MM.1S (cell line): ENCODE measurements at regions not wholly inside any gene's neighbourhood (a gene's known extent, or its start where the extent isn't known, plus 50 kb on each side); places are given as distances from the start of the nearest gene placed in this dataset.
A peak's percentile ranks its signal among the peaks of the same experiment; 100 is the strongest.
"Not testable (repeated sequence)": the region's sequence is repeated elsewhere in the genome, so short reads cannot be mapped to it uniquely, and the experiment has no call there.

Source experiments
- DNase-seq: peaks from one replicate; pipeline ENCODE4 v3.0.0-alpha.2; 2015
- H2AFZ ChIP-seq: fragments of 300-600 bp; sonication (generic); 2 replicates; pipeline ENCODE4 v1.6.0; 2016; ENCODE audit warnings: antibody characterized with exemption, low read length
- H3F3A ChIP-seq: fragments of 300-600 bp; sonication (generic); 2 replicates; pipeline ENCODE4 v1.6.1; 2016; ENCODE audit warnings: mild to moderate bottlenecking, antibody characterized with exemption, low read length, moderate library complexity, mixed read lengths; ENCODE audit not compliant: insufficient read depth
- H3K27ac ChIP-seq: fragments of 300-600 bp; sonication (generic); 2 replicates; pipeline ENCODE4 v1.5.1; 2016; ENCODE audit warnings: mild to moderate bottlenecking, low read length
- H3K27me3 ChIP-seq: fragments of 300-600 bp; sonication (generic); replicated peaks from 2 replicates; pipeline ENCODE4 v1.6.0; 2016; ENCODE audit warnings: low read length; ENCODE audit not compliant: insufficient read depth
- H3K36me3 ChIP-seq: fragments of 300-600 bp; sonication (generic); replicated peaks from 2 replicates; pipeline ENCODE4 v1.6.1; 2016; ENCODE audit warnings: mild to moderate bottlenecking, low read length, mixed read lengths; ENCODE audit not compliant: insufficient read depth
- H3K4me1 ChIP-seq: fragments of 300-600 bp; sonication (generic); 2 replicates; pipeline ENCODE4 v1.6.1; 2016; ENCODE audit warnings: low read length, mixed read lengths
- H3K4me2 ChIP-seq: fragments of 300-600 bp; sonication (generic); 2 replicates; pipeline ENCODE4 v1.6.0; 2016; ENCODE audit warnings: low read depth, low read length
- H3K4me3 ChIP-seq: fragments of 300-600 bp; sonication (generic); 2 replicates; pipeline ENCODE4 v1.5.1; 2016; ENCODE audit warnings: low read length, mixed read lengths
- H3K79me2 ChIP-seq: fragments of 300-600 bp; sonication (generic); 2 replicates; pipeline ENCODE4 v1.6.1; 2016; ENCODE audit warnings: mixed run types, low read length, mixed read lengths
- H3K9ac ChIP-seq: fragments of 300-600 bp; sonication (generic); 2 replicates; pipeline ENCODE4 v1.6.1; 2016; ENCODE audit warnings: low read length, mixed read lengths
- H3K9me2 ChIP-seq: fragments of 300-600 bp; sonication (generic); replicated peaks from 2 replicates; pipeline ENCODE4 v1.6.1; 2016; ENCODE audit warnings: mild to moderate bottlenecking, low read length, mixed read lengths; ENCODE audit not compliant: insufficient read depth
- H3K9me3 ChIP-seq: fragments of 300-600 bp; sonication (generic); replicated peaks from 2 replicates; pipeline ENCODE4 v1.6.1; 2016; ENCODE audit warnings: mild to moderate bottlenecking, low read length, mixed read lengths; ENCODE audit not compliant: insufficient read depth
- H4K20me1 ChIP-seq: fragments of 300-600 bp; sonication (generic); 2 replicates; pipeline ENCODE4 v1.6.1; 2016; ENCODE audit warnings: mild to moderate bottlenecking, low read length, moderate library complexity, mixed read lengths; ENCODE audit not compliant: insufficient read depth
- EZH2 ChIP-seq: fragments of 300-600 bp; sonication (generic); optimal IDR thresholded peaks from 2 replicates; pipeline ENCODE3; 2017; ENCODE audit warnings: low read depth, mild to moderate bottlenecking, antibody characterized with exemption, low read length, mixed read lengths
- EZH2phosphoT487 ChIP-seq: fragments of 300-600 bp; sonication (generic); IDR thresholded peaks from 2 replicates; pipeline ENCODE4 v1.6.1; 2018; ENCODE audit warnings: antibody characterized with exemption, low read length
- TF ChIP-seq, protein P1 (sequence below): fragments of 300-600 bp; sonication (generic); IDR thresholded peaks from 2 replicates; pipeline ENCODE4 v1.5.1; 2016; ENCODE audit warnings: antibody characterized with exemption, low read length, mixed read lengths

DNA sequence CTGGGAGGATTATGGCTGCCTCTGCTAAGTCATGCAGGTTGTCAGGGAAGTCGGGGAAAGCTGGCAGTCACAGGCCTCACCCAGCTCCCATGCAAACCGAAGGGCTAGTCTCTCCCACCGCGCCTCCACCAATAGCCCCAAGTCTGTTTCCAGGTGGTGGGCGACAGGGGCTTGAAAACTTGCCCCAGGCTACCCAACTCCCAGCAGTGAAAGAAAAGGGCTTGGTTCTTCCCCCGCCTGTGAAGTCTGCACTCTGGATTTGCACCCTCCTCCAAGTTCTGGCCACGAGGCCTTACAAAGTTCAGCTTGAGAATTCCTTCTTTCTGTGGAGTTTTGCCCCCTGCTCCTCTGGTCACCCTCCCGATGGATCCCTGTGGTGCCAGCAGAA is 99.9 kb upstream of the CHST15 start:
- no peaks in the 10 kb centered on the region for H3F3A ChIP-seq
- H2AFZ ChIP-seq: no peak overlapping the region
- no peak overlapping the region for H3K27ac ChIP-seq
- no peak for DNase-seq
- no peak overlapping the region for H3K4me3 ChIP-seq
- no peaks in the 10 kb centered on the region for H3K79me2 ChIP-seq
- H3K36me3 ChIP-seq: no peaks in the 10 kb centered on the region
- no peak for TF ChIP-seq EZH2phosphoT487
- no peak for TF ChIP-seq EZH2
- H3K9me3 ChIP-seq: no peaks in the 10 kb centered on the region
- no peaks in the 10 kb centered on the region for H3K27me3 ChIP-seq
- H3K4me1 ChIP-seq: peaks cover 8% of the 10 kb centered on the region
- no peaks in the 10 kb centered on the region for H3K9me2 ChIP-seq
- H4K20me1 ChIP-seq: no peaks in the 10 kb centered on the region
- no peak overlapping the region for H3K9ac ChIP-seq
- H3K4me2 ChIP-seq: no peak overlapping the region

- not testable (repeated sequence) for H3K4me1 ChIP-seq, H3K27ac ChIP-seq, H3K27me3 ChIP-seq, H3K4me2 ChIP-seq, H3K4me3 ChIP-seq, H3K36me3 ChIP-seq, H3F3A ChIP-seq, H3K9ac ChIP-seq, H4K20me1 ChIP-seq, H2AFZ ChIP-seq, H3K9me2 ChIP-seq, H3K9me3 ChIP-seq, H3K79me2 ChIP-seq, DNase-seq
- TF ChIP-seq, protein P1, sequence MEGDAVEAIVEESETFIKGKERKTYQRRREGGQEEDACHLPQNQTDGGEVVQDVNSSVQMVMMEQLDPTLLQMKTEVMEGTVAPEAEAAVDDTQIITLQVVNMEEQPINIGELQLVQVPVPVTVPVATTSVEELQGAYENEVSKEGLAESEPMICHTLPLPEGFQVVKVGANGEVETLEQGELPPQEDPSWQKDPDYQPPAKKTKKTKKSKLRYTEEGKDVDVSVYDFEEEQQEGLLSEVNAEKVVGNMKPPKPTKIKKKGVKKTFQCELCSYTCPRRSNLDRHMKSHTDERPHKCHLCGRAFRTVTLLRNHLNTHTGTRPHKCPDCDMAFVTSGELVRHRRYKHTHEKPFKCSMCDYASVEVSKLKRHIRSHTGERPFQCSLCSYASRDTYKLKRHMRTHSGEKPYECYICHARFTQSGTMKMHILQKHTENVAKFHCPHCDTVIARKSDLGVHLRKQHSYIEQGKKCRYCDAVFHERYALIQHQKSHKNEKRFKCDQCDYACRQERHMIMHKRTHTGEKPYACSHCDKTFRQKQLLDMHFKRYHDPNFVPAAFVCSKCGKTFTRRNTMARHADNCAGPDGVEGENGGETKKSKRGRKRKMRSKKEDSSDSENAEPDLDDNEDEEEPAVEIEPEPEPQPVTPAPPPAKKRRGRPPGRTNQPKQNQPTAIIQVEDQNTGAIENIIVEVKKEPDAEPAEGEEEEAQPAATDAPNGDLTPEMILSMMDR: peak; percentile 22; the same call in 1 of the 2 replicates
Measured at GRCh38 chr10:124192664-124193308, 99.4 kb upstream of the CHST15 start.

DNA sequence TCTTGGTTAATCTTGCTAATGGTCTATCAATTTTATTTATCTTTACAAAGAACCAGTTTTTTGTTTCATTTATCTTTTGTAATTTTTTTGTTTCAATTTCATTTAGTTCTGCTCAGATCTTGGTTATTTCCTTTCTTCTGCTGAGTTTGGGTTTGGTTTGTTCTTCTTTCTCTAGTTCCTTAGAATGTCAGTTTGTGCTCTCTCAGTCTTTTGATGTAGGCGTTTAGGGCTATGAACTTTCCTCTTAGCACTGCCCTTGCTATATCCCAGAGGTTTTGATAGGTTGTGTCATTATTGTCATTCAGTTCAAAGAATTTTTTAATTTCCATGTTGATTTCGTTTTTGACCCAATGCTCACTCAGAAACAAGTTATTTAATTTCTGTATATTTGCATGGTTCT is 97.1 kb upstream of the CHST15 start:
- not testable (repeated sequence) for H3K36me3 ChIP-seq, H3F3A ChIP-seq, H2AFZ ChIP-seq, H3K9me3 ChIP-seq, H3K4me3 ChIP-seq, H4K20me1 ChIP-seq, H3K27ac ChIP-seq, H3K9me2 ChIP-seq, H3K4me1 ChIP-seq, H3K79me2 ChIP-seq, DNase-seq, H3K27me3 ChIP-seq, H3K4me2 ChIP-seq, H3K9ac ChIP-seq

DNA sequence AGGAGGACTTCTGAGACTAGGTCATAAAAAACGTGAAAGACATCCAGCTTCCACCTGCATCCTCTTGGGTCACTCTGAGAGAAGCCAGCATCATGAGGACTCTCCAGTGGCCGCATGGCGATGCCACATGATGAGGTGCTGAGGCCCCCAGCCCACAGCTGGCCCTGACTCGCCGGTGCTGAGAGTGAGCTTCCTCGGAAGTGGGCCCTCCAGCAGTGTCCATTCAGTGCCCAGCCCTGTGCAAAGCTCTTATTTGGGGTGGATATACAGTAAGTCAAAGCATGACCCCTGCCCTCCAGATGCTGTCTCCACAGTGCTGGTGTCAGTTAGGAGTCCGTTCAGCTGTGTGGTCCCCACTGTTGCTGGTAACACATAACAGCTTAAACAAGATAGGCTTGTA is 93.6 kb upstream of the CHST15 start:
- no peak overlapping the region for H3K4me3 ChIP-seq
- TF ChIP-seq, protein P1: no peak
- no peak for TF ChIP-seq EZH2phosphoT487
- no peaks in the 10 kb centered on the region for H3K79me2 ChIP-seq
- no peak overlapping the region for H3K27ac ChIP-seq
- H3K27me3 ChIP-seq: no peaks in the 10 kb centered on the region
- no peak overlapping the region for H3K9ac ChIP-seq
- no peaks in the 10 kb centered on the region for H3K36me3 ChIP-seq
- no peaks in the 10 kb centered on the region for H3K9me3 ChIP-seq
- H3K4me2 ChIP-seq: no peak overlapping the region
- H3K4me1 ChIP-seq: no peaks in the 10 kb centered on the region
- H3K9me2 ChIP-seq: no peaks in the 10 kb centered on the region
- H3F3A ChIP-seq: no peaks in the 10 kb centered on the region
- no peak for DNase-seq
- H4K20me1 ChIP-seq: no peaks in the 10 kb centered on the region
- no peak overlapping the region for H2AFZ ChIP-seq
